WTC11 (cell line): ENCODE measurements at regions not wholly inside any gene's neighbourhood (a gene's known extent, or its start where the extent isn't known, plus 50 kb on each side); places are given as distances from the start of the nearest gene placed in this dataset.

Source experiments
- CREM ChIP-seq: sonication (generic); formaldehyde crosslinking; IDR thresholded peaks from 2 replicates; pipeline ENCODE4 v1.8.1; 2022; ENCODE audit warnings: mild to moderate bottlenecking, missing genetic modification reagents, moderate library complexity
- CTCF ChIP-seq: fragments of 200-600 bp; IDR thresholded peaks from 2 replicates; pipeline ENCODE4 v1.8.0; 2022; ENCODE audit warnings: antibody characterized with exemption
- E2F1 ChIP-seq: sonication (generic); formaldehyde crosslinking; IDR thresholded peaks from 2 replicates; pipeline ENCODE4 v1.8.0; 2022; ENCODE audit warnings: mild to moderate bottlenecking, missing genetic modification reagents
- FOXK1 ChIP-seq: sonication (generic); formaldehyde crosslinking; IDR thresholded peaks from 2 replicates; pipeline ENCODE4 v1.8.0; 2022; ENCODE audit warnings: mild to moderate bottlenecking, moderate library complexity, missing genetic modification reagents
- NR2C2 ChIP-seq: sonication (generic); formaldehyde crosslinking; IDR thresholded peaks from 2 replicates; pipeline ENCODE4 v1.8.0; 2022; ENCODE audit warnings: mild to moderate bottlenecking, missing genetic modification reagents
- TF ChIP-seq, protein P1 (sequence below): sonication (generic); formaldehyde crosslinking; IDR thresholded peaks from 2 replicates; pipeline ENCODE4 v1.8.1; 2023; ENCODE audit warnings: mild to moderate bottlenecking, missing genetic modification reagents

DNA sequence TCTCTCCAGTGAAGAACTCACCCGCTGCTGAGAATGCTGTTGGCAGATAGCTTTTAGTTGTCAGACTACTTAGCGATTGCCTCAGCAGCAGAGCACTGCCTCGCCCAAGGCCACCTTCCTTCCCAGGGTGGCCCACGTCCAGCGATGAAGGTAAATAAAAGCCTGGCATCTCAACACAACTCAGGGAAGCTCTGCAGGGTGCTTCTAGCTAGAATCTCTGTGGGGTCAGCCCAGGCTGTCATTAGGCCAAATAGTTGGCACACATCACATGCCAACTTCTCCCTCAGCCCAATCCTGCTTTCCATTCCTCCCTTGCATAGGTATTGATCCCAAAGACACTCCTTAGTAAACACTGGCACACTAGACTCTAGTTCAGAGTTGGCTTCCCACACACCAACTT, 368.1 kb upstream of the TMTC1 start:
- TF ChIP-seq NR2C2 (CRISPR knock-in tag) (no peak), CTCF (no peak), FOXK1 (no peak), E2F1 (no peak), CREM (CRISPR knock-in tag) (no peak)
- TF ChIP-seq, protein P1, sequence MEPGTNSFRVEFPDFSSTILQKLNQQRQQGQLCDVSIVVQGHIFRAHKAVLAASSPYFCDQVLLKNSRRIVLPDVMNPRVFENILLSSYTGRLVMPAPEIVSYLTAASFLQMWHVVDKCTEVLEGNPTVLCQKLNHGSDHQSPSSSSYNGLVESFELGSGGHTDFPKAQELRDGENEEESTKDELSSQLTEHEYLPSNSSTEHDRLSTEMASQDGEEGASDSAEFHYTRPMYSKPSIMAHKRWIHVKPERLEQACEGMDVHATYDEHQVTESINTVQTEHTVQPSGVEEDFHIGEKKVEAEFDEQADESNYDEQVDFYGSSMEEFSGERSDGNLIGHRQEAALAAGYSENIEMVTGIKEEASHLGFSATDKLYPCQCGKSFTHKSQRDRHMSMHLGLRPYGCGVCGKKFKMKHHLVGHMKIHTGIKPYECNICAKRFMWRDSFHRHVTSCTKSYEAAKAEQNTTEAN (CRISPR knock-in tag), result no peak
